ENCODE measurements at regions not wholly inside any gene's neighbourhood (a gene's known extent, or its start where the extent isn't known, plus 50 kb on each side); places are given as distances from the start of the nearest gene placed in this dataset.

GRCh38 chr5:6995115-6995514, 281.9 kb downstream of the TENT4A start:
- TF ChIP-seq CTCF (IDR thresholded peaks at IDR 0.05; ENCODE audit: poor library complexity) = no peak
- TF ChIP-seq EZH2 (IDR thresholded peaks at IDR 0.05; ENCODE audit: borderline replicate concordance) = no peak
- no peak for TF ChIP-seq EZH2phosphoT487 (IDR thresholded peaks at IDR 0.05; ENCODE audit: low read depth, severe bottlenecking, unreplicated experiment)
